Esophagus squamous epithelium (tissue), 4 donors: ENCODE measurements at regions not wholly inside any gene's neighbourhood (a gene's known extent, or its start where the extent isn't known, plus 50 kb on each side); places are given as distances from the start of the nearest gene placed in this dataset.

ENCODE experiments used
- CTCF ChIP-seq, 6 experiments: fragments of 450-650 bp in 4 of 6; fragments of 200-600 bp in 2 of 6; sonication (generic) in 2 of 6; IDR thresholded peaks; one replicate each; pipeline ENCODE4 v1.5.1; 2016 to 2019; ENCODE audit warnings: antibody characterized with exemption in 6 of 6, mild to moderate bottlenecking in 4 of 6, moderate library complexity in 4 of 6
- POLR2A ChIP-seq, 4 donors: fragments of 450-650 bp; IDR thresholded peaks; one replicate each; pipeline ENCODE4 v1.6.1; 2017; ENCODE audit warnings: antibody characterized with exemption in 4 of 4, mild to moderate bottlenecking in 4 of 4, moderate library complexity in 3 of 4

- TF ChIP-seq CTCF (IDR thresholded peaks at IDR 0.05) (no peak), POLR2A (IDR thresholded peaks at IDR 0.05) (no peak)
These were observed 1018.2 kb upstream of the NXPH2 start for GRCh38 chr2:139798391-139798790.
